OCI-LY7 (cell line): ENCODE measurements at regions not wholly inside any gene's neighbourhood (a gene's known extent, or its start where the extent isn't known, plus 50 kb on each side); places are given as distances from the start of the nearest gene placed in this dataset.
A peak's percentile ranks its signal among the peaks of the same experiment; 100 is the strongest.
"Not testable (repeated sequence)": the region's sequence is repeated elsewhere in the genome, so short reads cannot be mapped to it uniquely, and the experiment has no call there.

Experiments used
- BruUV-seq: library from RNA; stranded (reverse); fragments of 400-500 nt; replicated peaks from 2 replicates; lab custom pipeline; 2021; lab: Mats Ljungman, UMichigan
- CTCF ChIA-PET: fragments of 300-600 bp; sonication (Branson Sonifier 250); formaldehyde crosslinking; loops from one replicate; lab custom pipeline; 2022; ENCODE audit warnings: antibody characterized with exemption; ENCODE audit not compliant: unreplicated experiment; lab: Charles Lee
- POLR2A ChIA-PET: fragments of 300-600 bp; sonication (Branson Sonifier 250); formaldehyde crosslinking; loops from one replicate; lab custom pipeline; 2022; ENCODE audit warnings: antibody characterized with exemption; lab: Charles Lee
- DNase-seq: peaks from one replicate; pipeline ENCODE4 v3.0.0-alpha.2; 2015; ENCODE audit warnings: low spot score
- H2AFZ ChIP-seq: fragments of 200-600 bp; sonication (generic), shearing (Covaris generic); 2 replicates; pipeline ENCODE4 v1.6.1; 2014; ENCODE audit warnings: mild to moderate bottlenecking, antibody characterized with exemption, low read length, moderate library complexity
- H3K27ac ChIP-seq: fragments of 200-600 bp; sonication (generic); 2 replicates; pipeline ENCODE4 v1.5.1; 2014; ENCODE audit warnings: mixed run types, low read depth, mild to moderate bottlenecking, moderate library complexity, low read length, inconsistent platforms; ENCODE audit not compliant: poor library complexity, severe bottlenecking
- H3K36me3 ChIP-seq: fragments of 200-600 bp; sonication (generic); 2 replicates; pipeline ENCODE4 v1.6.1; 2014; ENCODE audit warnings: mild to moderate bottlenecking, antibody characterized with exemption, low read length, moderate library complexity, mixed read lengths; ENCODE audit not compliant: insufficient read depth
- H3K4me1 ChIP-seq: fragments of 200-600 bp; sonication (generic); 2 replicates; pipeline ENCODE4 v1.5.1; 2014; ENCODE audit warnings: mild to moderate bottlenecking, low read length; ENCODE audit not compliant: insufficient read depth, poor library complexity, severe bottlenecking
- H3K4me2 ChIP-seq: fragments of 200-600 bp; sonication (generic); 2 replicates; pipeline ENCODE4 v1.6.1; 2014; ENCODE audit warnings: mild to moderate bottlenecking, low read length
- H3K4me3 ChIP-seq: fragments of 200-600 bp; sonication (generic); 2 replicates; pipeline ENCODE4 v1.5.1; 2014; ENCODE audit warnings: mild to moderate bottlenecking, low read depth, low read length; ENCODE audit not compliant: poor library complexity, severe bottlenecking
- H3K79me2 ChIP-seq: fragments of 200-600 bp; sonication (generic); 2 replicates; pipeline ENCODE4 v1.6.1; 2016; ENCODE audit warnings: low read depth, mild to moderate bottlenecking, low read length, moderate library complexity, mixed read lengths; ENCODE audit not compliant: insufficient read depth
- H3K9me2 ChIP-seq: fragments of 200-600 bp; sonication (generic); 2 replicates; pipeline ENCODE4 v1.6.1; 2016; ENCODE audit warnings: mild to moderate bottlenecking, low read length, mixed read lengths; ENCODE audit not compliant: insufficient read depth
- H3K9me3 ChIP-seq: fragments of 200-600 bp; sonication (generic); 2 replicates; pipeline ENCODE4 v1.6.1; 2014; ENCODE audit warnings: mild to moderate bottlenecking, mixed run types, low read length, mixed read lengths
- H4K20me1 ChIP-seq: fragments of 200-600 bp; sonication (generic); 2 replicates; pipeline ENCODE4 v1.6.1; 2014; ENCODE audit warnings: mild to moderate bottlenecking, antibody characterized with exemption, low read length, moderate library complexity, mixed read lengths; ENCODE audit not compliant: insufficient read depth
- CTCF ChIP-seq: fragments of 200-600 bp; sonication (generic); conservative IDR thresholded peaks from 2 replicates; pipeline ENCODE4 v1.5.1; 2014; ENCODE audit warnings: mild to moderate bottlenecking, antibody characterized with exemption, low read length, moderate library complexity, mixed read lengths
- EZH2phosphoT487 ChIP-seq: fragments of 200-600 bp; sonication (generic); IDR thresholded peaks from 2 replicates; pipeline ENCODE4 v1.6.1; 2018; ENCODE audit warnings: low read depth, borderline replicate concordance, mild to moderate bottlenecking, mixed run types, antibody characterized with exemption, low read length, moderate library complexity, mixed read lengths
- intact Hi-C: fragments of 100-400 bp; cut with micrococcal nuclease; formaldehyde crosslinking; loops from one replicate; pipeline ENCODE4 v1.10.0; 2022; ENCODE audit not compliant: unreplicated experiment

GRCh38 chr5:56733580-56733979, 81.8 kb upstream of the MAP3K1 start:
- Histone ChIP-seq H3K36me3 (no peaks in the 10 kb centered on the region), H3K4me1 (peaks cover 73% of the 10 kb centered on the region), H3K27ac (peak overlapping the region; percentile 86), H3K9me2 (no peaks in the 10 kb centered on the region), H3K79me2 (no peaks in the 10 kb centered on the region), H2AFZ (peak overlapping the region; percentile 96; the same call in 1 of the 2 replicates), H3K4me2 (peak overlapping the region; percentile 73), H4K20me1 (no peaks in the 10 kb centered on the region), H3K4me3 (peak overlapping the region; percentile 49), H3K9me3 (no peaks in the 10 kb centered on the region)
- no peak for TF ChIP-seq EZH2phosphoT487
- no peak for TF ChIP-seq CTCF
- intact Hi-C loops, result no loop called here
- CTCF ChIA-PET, result no interaction called here
- POLR2A ChIA-PET, result interaction anchor here (0.6 to 1.9 kb wide), 9 partner anchors 11 to 95 kb away, joined by 3 to 12 read pairs (median 5); no protein-coding TSS in a partner anchor
- no peak for DNase-seq
- no TSS peak for BruUV-seq

GRCh38 chr5:56732121-56732520, 83.2 kb upstream of the MAP3K1 start:
- Histone ChIP-seq H3K79me2 (no peaks in the 10 kb centered on the region), H3K9me3 (no peaks in the 10 kb centered on the region), H3K4me1 (peaks cover 65% of the 10 kb centered on the region), H4K20me1 (no peaks in the 10 kb centered on the region), H3K36me3 (no peaks in the 10 kb centered on the region), H2AFZ (no peak overlapping the region), H3K9me2 (no peaks in the 10 kb centered on the region), H3K27ac (no peak overlapping the region), H3K4me2 (no peak overlapping the region), H3K4me3 (no peak overlapping the region)
- TF ChIP-seq EZH2phosphoT487, result no peak
- no peak for TF ChIP-seq CTCF
- CTCF ChIA-PET, result no interaction called here
- POLR2A ChIA-PET, result interaction anchor here (0.6 to 1.9 kb wide), 7 partner anchors 9 to 317 kb away, joined by 3 to 5 read pairs (median 3); no protein-coding TSS in a partner anchor
- no peak for DNase-seq
- intact Hi-C loops, result no loop called here
- BruUV-seq, result no TSS peak

GRCh38 chr5:56731473-56731872, 83.9 kb upstream of the MAP3K1 start:
- not testable (repeated sequence) for BruUV-seq
- POLR2A ChIA-PET, result interaction anchor here (0.9 to 1.1 kb wide), 2 partner anchors 11 to 316 kb away, joined by 3 to 4 read pairs; no protein-coding TSS in a partner anchor

More at GRCh38 chr5:56731473-56731872, 83.9 kb upstream of the MAP3K1 start:
- CTCF ChIA-PET, H3K36me3 ChIP-seq, H4K20me1 ChIP-seq, H3K9me3 ChIP-seq, H3K27ac ChIP-seq, H3K4me2 ChIP-seq, H3K9me2 ChIP-seq, H3K4me3 ChIP-seq, intact Hi-C loops, H2AFZ ChIP-seq, DNase-seq, H3K79me2 ChIP-seq: not testable (repeated sequence)
- peaks cover 59% of the 10 kb centered on the region for H3K4me1 ChIP-seq
